Ovary (tissue), 3 donors: ENCODE measurements at regions not wholly inside any gene's neighbourhood (a gene's known extent, or its start where the extent isn't known, plus 50 kb on each side); places are given as distances from the start of the nearest gene placed in this dataset.

Experiments used
- EP300 ChIP-seq: sonication (generic); formaldehyde crosslinking; IDR thresholded peaks from one replicate; pipeline ENCODE4 v1.6.1; 2017; ENCODE audit warnings: antibody characterized with exemption
- POLR2A ChIP-seq: fragments of 450-650 bp; IDR thresholded peaks from one replicate; pipeline ENCODE4 v1.6.1; 2017; ENCODE audit warnings: antibody characterized with exemption, mild to moderate bottlenecking, moderate library complexity
- TF ChIP-seq, protein P1 (sequence below), 3 donors: fragments of 450-650 bp in 2 of 3; fragments of 200-600 bp in 1 of 3; IDR thresholded peaks; one replicate each; pipeline versions ENCODE4 v1.5.1 to v1.8.0; 2016 to 2022; ENCODE audit warnings: antibody characterized with exemption in 3 of 3, mild to moderate bottlenecking in 1 of 3
- donor health status: DM: no; HTN: no; CAD: no.

- TF ChIP-seq, protein P1, sequence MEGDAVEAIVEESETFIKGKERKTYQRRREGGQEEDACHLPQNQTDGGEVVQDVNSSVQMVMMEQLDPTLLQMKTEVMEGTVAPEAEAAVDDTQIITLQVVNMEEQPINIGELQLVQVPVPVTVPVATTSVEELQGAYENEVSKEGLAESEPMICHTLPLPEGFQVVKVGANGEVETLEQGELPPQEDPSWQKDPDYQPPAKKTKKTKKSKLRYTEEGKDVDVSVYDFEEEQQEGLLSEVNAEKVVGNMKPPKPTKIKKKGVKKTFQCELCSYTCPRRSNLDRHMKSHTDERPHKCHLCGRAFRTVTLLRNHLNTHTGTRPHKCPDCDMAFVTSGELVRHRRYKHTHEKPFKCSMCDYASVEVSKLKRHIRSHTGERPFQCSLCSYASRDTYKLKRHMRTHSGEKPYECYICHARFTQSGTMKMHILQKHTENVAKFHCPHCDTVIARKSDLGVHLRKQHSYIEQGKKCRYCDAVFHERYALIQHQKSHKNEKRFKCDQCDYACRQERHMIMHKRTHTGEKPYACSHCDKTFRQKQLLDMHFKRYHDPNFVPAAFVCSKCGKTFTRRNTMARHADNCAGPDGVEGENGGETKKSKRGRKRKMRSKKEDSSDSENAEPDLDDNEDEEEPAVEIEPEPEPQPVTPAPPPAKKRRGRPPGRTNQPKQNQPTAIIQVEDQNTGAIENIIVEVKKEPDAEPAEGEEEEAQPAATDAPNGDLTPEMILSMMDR (IDR thresholded peaks at IDR 0.05): no peak
- TF ChIP-seq POLR2A: no peak
- TF ChIP-seq EP300: no peak
Observed at GRCh38 chr2:204373942-204374341, 171.3 kb upstream of the PARD3B start.
